Uterus (tissue), 2 donors: ENCODE measurements at regions not wholly inside any gene's neighbourhood (a gene's known extent, or its start where the extent isn't known, plus 50 kb on each side); places are given as distances from the start of the nearest gene placed in this dataset.

ENCODE experiments used
- CTCF ChIP-seq, 4 experiments: fragments of 200-600 bp in 2 of 4; fragments of 450-650 bp in 2 of 4; sonication (generic) in 2 of 4; IDR thresholded peaks; one replicate each; pipeline ENCODE4 v1.5.1; 2016 to 2019; ENCODE audit warnings: antibody characterized with exemption in 4 of 4, mild to moderate bottlenecking in 2 of 4, moderate library complexity in 1 of 4
- POLR2A ChIP-seq, 2 donors: fragments of 450-650 bp; IDR thresholded peaks; one replicate each; pipeline ENCODE4 v1.6.1; 2016; ENCODE audit warnings: antibody characterized with exemption in 2 of 2, mild to moderate bottlenecking in 1 of 2, moderate library complexity in 1 of 2

DNA sequence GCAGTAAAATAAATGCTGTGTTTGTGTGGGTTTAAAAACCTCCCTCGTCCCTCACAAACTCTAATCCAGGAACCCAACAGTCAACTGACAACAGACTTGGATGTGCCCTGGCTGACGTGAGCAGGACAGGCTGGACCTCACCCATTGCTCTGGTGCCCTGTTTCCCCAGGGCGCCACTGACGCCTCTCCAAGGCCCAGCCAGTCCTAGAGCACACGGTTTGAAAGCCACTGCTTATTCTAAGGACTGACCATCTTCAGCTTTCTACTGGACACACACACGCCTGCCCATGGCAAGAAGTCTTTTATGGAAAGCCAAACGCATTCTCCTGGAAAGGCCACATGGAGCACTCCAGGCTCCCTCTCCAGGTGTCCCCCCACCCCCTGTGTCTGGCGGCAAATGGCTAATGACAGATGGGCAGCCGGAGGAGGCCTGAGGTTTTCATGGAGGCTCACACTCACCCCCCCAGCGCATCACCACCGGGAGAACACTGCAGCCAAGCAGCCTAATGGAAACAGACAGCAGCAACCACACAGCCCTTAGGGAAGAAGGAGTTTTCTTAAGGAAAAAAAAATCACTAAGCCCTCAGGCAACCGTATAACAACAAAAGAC is 319.2 kb downstream of the SOX9 start:
- TF ChIP-seq CTCF (IDR thresholded peaks at IDR 0.05) (no peak), POLR2A (IDR thresholded peaks at IDR 0.05) (no peak)
